Astrocyte (in vitro differentiated cells and primary cell): ENCODE measurements at regions not wholly inside any gene's neighbourhood (a gene's known extent, or its start where the extent isn't known, plus 50 kb on each side); places are given as distances from the start of the nearest gene placed in this dataset.

Experiments used
- EZH2 ChIP-seq: IDR thresholded peaks from 2 replicates; pipeline ENCODE4 v1.6.1; 2012; ENCODE audit warnings: mild to moderate bottlenecking, low read length, inconsistent platforms; ENCODE audit not compliant: insufficient read depth
- TF ChIP-seq, protein P1 (sequence below): IDR thresholded peaks from 2 replicates; pipeline ENCODE4 v1.5.1; 2011; ENCODE audit warnings: low read depth, mild to moderate bottlenecking, inconsistent platforms, low read length, moderate library complexity; ENCODE audit not compliant: insufficient read depth

DNA sequence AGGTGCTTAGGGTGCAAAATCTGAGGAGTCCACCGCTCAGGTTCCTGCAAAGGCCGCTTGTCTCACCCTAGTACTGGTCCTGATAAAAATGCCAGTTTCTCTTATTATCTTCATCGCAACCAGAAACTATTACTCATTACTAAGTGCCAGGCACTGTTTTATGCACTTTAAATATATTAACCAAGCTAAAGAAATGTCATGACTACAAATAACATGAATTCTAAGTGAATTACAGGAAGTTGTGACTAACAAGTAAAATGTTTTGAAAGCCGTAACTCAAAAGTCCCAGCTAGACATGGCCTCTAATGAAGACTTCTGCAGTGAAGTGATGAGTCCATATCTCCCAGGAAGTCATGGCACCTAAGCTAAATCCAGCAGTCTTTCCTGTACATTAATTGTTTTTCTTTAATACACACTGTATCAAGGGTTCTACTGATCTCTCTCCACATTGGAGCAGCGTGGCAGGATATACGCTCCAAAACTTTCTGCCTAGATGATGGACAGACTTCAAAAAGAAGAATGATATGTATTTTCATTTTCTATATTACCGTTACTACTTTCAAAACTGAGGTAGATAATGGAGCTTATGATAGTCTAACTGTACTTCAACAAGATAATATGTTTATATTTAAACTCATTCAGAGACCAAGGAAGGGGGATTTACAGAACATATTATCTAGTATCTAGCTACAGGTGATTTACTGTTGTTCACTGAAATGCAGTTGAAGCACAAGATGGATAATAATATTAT lies 117.3 kb upstream of the ARID2 start:
- TF ChIP-seq, protein P1, sequence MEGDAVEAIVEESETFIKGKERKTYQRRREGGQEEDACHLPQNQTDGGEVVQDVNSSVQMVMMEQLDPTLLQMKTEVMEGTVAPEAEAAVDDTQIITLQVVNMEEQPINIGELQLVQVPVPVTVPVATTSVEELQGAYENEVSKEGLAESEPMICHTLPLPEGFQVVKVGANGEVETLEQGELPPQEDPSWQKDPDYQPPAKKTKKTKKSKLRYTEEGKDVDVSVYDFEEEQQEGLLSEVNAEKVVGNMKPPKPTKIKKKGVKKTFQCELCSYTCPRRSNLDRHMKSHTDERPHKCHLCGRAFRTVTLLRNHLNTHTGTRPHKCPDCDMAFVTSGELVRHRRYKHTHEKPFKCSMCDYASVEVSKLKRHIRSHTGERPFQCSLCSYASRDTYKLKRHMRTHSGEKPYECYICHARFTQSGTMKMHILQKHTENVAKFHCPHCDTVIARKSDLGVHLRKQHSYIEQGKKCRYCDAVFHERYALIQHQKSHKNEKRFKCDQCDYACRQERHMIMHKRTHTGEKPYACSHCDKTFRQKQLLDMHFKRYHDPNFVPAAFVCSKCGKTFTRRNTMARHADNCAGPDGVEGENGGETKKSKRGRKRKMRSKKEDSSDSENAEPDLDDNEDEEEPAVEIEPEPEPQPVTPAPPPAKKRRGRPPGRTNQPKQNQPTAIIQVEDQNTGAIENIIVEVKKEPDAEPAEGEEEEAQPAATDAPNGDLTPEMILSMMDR: no peak
- TF ChIP-seq EZH2: no peak
